ENCODE measurements at regions not wholly inside any gene's neighbourhood (a gene's known extent, or its start where the extent isn't known, plus 50 kb on each side); places are given as distances from the start of the nearest gene placed in this dataset.

GRCh38 chr13:81304121-81304659 is 963.3 kb upstream of the SPRY2 start:
- no peaks in the 10 kb centered on the region for H3K36me3 ChIP-seq (ENCODE audit: insufficient read depth, low read length)

GRCh38 chr13:81302677-81303076 is 961.8 kb upstream of the SPRY2 start:
- Histone ChIP-seq H3K27me3 (ENCODE audit: insufficient read depth, low read length) (no peaks in the 10 kb centered on the region), H2AFZ (ENCODE audit: low read length) (no peak overlapping the region), H3K4me2 (ENCODE audit: insufficient read depth, low read length) (no peak overlapping the region), H3K4me3 (ENCODE audit: insufficient read depth, low read length) (no peak overlapping the region), H3K27ac (ENCODE audit: low read depth, low read length) (no peak overlapping the region), H4K20me1 (ENCODE audit: insufficient read depth, low read length) (no peaks in the 10 kb centered on the region), H3K4me1 (ENCODE audit: insufficient read depth, low read length) (no peaks in the 10 kb centered on the region), H3K36me3 (ENCODE audit: insufficient read depth, low read length) (no peaks in the 10 kb centered on the region), H3K9me3 (ENCODE audit: low read depth, low read length) (peaks cover 7% of the 10 kb centered on the region), H3K79me2 (ENCODE audit: insufficient read depth, low read length) (no peaks in the 10 kb centered on the region)
- no peak for DNase-seq (ENCODE audit: insufficient read length, low spot score, missing footprints)
- no peak for TF ChIP-seq CTCF (IDR thresholded peaks at IDR 0.05; ENCODE audit: extremely low read depth, low read depth, low read length)

More at GRCh38 chr13:81304121-81304659, 963.3 kb upstream of the SPRY2 start:
- Histone ChIP-seq H3K4me1 (ENCODE audit: insufficient read depth, low read length) (no peaks in the 10 kb centered on the region), H3K27me3 (ENCODE audit: insufficient read depth, low read length) (no peaks in the 10 kb centered on the region), H3K9me3 (ENCODE audit: low read depth, low read length) (peaks cover 7% of the 10 kb centered on the region), H2AFZ (ENCODE audit: low read length) (no peak overlapping the region), H3K4me2 (ENCODE audit: insufficient read depth, low read length) (no peak overlapping the region), H3K4me3 (ENCODE audit: insufficient read depth, low read length) (no peak overlapping the region), H3K79me2 (ENCODE audit: insufficient read depth, low read length) (no peaks in the 10 kb centered on the region), H4K20me1 (ENCODE audit: insufficient read depth, low read length) (no peaks in the 10 kb centered on the region), H3K27ac (ENCODE audit: low read depth, low read length) (no peak overlapping the region)
- no peak for TF ChIP-seq CTCF (IDR thresholded peaks at IDR 0.05; ENCODE audit: extremely low read depth, low read depth, low read length)
- DNase-seq (ENCODE audit: insufficient read length, low spot score, missing footprints), result no peak

GRCh38 chr13:81302125-81302524 is 961.2 kb upstream of the SPRY2 start:
- H2AFZ ChIP-seq (ENCODE audit: low read length), result no peak overlapping the region
- no peak overlapping the region for H3K4me3 ChIP-seq (ENCODE audit: insufficient read depth, low read length)
- H3K27me3 ChIP-seq (ENCODE audit: insufficient read depth, low read length), result no peaks in the 10 kb centered on the region
- H3K4me2 ChIP-seq (ENCODE audit: insufficient read depth, low read length), result no peak overlapping the region
- H3K9me3 ChIP-seq (ENCODE audit: low read depth, low read length), result peaks cover 2% of the 10 kb centered on the region
- H3K27ac ChIP-seq (ENCODE audit: low read depth, low read length), result no peak overlapping the region
- H4K20me1 ChIP-seq (ENCODE audit: insufficient read depth, low read length), result no peaks in the 10 kb centered on the region
- no peak for TF ChIP-seq CTCF (IDR thresholded peaks at IDR 0.05; ENCODE audit: extremely low read depth, low read depth, low read length)
- DNase-seq (ENCODE audit: insufficient read length, low spot score, missing footprints), result no peak
- no peaks in the 10 kb centered on the region for H3K79me2 ChIP-seq (ENCODE audit: insufficient read depth, low read length)
- no peaks in the 10 kb centered on the region for H3K4me1 ChIP-seq (ENCODE audit: insufficient read depth, low read length)
- no peaks in the 10 kb centered on the region for H3K36me3 ChIP-seq (ENCODE audit: insufficient read depth, low read length)

- Histone ChIP-seq H3K79me2 (ENCODE audit: insufficient read depth, low read length) (no peaks in the 10 kb centered on the region), H3K9me3 (ENCODE audit: low read depth, low read length) (peaks cover 2% of the 10 kb centered on the region), H3K4me1 (ENCODE audit: insufficient read depth, low read length) (no peaks in the 10 kb centered on the region), H3K36me3 (ENCODE audit: insufficient read depth, low read length) (no peaks in the 10 kb centered on the region), H3K27ac (ENCODE audit: low read depth, low read length) (no peak overlapping the region), H2AFZ (ENCODE audit: low read length) (no peak overlapping the region), H4K20me1 (ENCODE audit: insufficient read depth, low read length) (no peaks in the 10 kb centered on the region), H3K27me3 (ENCODE audit: insufficient read depth, low read length) (no peaks in the 10 kb centered on the region), H3K4me3 (ENCODE audit: insufficient read depth, low read length) (no peak overlapping the region), H3K4me2 (ENCODE audit: insufficient read depth, low read length) (no peak overlapping the region)
- TF ChIP-seq CTCF (IDR thresholded peaks at IDR 0.05; ENCODE audit: extremely low read depth, low read depth, low read length), result no peak
- no peak for DNase-seq (ENCODE audit: insufficient read length, low spot score, missing footprints)
These were observed 954.3 kb upstream of the SPRY2 start for GRCh38 chr13:81295177-81295576.

All from osteoblast (primary cell).